AG09319 (cell line): ENCODE measurements at regions not wholly inside any gene's neighbourhood (a gene's known extent, or its start where the extent isn't known, plus 50 kb on each side); places are given as distances from the start of the nearest gene placed in this dataset.

Experiments used
- DNase-seq: peaks from one replicate; pipeline ENCODE4 v3.0.0-alpha.2; 2010; ENCODE audit warnings: low read depth; ENCODE audit errors: extremely low read depth
- TF ChIP-seq, protein P1 (sequence below): IDR thresholded peaks from 2 replicates; pipeline ENCODE4 v1.5.1; 2011; ENCODE audit warnings: low read depth, mild to moderate bottlenecking, inconsistent platforms, low read length, moderate library complexity

DNA sequence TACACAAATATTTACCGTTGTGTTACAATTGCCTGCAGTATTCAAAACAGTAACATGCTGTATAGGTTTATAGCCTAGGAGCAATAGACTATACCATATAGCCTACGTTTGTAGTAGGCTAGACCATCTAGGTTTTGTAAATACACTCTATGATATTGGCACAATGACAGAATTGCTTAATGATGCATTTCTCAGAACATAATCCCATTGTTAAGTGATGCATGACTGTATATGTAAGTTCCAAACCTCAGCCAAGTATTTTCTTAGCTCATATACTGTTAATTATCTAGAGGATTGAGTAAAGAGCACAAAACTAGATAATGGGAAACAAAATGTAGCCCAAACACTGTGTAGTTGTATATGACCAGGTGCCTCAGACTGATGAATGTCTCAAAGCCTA is 220.1 kb downstream of the ANXA1 start:
- TF ChIP-seq, protein P1, sequence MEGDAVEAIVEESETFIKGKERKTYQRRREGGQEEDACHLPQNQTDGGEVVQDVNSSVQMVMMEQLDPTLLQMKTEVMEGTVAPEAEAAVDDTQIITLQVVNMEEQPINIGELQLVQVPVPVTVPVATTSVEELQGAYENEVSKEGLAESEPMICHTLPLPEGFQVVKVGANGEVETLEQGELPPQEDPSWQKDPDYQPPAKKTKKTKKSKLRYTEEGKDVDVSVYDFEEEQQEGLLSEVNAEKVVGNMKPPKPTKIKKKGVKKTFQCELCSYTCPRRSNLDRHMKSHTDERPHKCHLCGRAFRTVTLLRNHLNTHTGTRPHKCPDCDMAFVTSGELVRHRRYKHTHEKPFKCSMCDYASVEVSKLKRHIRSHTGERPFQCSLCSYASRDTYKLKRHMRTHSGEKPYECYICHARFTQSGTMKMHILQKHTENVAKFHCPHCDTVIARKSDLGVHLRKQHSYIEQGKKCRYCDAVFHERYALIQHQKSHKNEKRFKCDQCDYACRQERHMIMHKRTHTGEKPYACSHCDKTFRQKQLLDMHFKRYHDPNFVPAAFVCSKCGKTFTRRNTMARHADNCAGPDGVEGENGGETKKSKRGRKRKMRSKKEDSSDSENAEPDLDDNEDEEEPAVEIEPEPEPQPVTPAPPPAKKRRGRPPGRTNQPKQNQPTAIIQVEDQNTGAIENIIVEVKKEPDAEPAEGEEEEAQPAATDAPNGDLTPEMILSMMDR = no peak
- DNase-seq = no peak

DNA sequence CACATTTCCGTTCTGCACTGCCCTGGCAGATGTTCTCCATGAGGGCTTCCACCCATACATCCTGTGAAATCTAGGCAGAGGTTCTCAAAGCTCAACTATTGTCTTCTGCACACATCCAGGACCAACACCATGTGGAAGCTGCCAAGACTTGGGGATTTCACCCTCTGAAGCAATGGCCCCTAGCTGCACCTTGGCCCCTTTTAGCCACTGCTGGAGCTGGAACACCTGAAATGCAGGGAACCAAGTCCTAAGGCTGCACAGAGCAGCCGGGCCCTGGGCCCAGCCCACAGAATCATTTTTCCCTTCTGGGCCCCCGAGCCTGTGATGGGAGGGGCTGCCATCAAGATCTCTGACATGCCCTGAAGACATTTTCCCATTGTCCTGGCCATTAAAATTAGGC is 228.7 kb downstream of the ANXA1 start:
- no peak for DNase-seq
- TF ChIP-seq, protein P1 = no peak

DNA sequence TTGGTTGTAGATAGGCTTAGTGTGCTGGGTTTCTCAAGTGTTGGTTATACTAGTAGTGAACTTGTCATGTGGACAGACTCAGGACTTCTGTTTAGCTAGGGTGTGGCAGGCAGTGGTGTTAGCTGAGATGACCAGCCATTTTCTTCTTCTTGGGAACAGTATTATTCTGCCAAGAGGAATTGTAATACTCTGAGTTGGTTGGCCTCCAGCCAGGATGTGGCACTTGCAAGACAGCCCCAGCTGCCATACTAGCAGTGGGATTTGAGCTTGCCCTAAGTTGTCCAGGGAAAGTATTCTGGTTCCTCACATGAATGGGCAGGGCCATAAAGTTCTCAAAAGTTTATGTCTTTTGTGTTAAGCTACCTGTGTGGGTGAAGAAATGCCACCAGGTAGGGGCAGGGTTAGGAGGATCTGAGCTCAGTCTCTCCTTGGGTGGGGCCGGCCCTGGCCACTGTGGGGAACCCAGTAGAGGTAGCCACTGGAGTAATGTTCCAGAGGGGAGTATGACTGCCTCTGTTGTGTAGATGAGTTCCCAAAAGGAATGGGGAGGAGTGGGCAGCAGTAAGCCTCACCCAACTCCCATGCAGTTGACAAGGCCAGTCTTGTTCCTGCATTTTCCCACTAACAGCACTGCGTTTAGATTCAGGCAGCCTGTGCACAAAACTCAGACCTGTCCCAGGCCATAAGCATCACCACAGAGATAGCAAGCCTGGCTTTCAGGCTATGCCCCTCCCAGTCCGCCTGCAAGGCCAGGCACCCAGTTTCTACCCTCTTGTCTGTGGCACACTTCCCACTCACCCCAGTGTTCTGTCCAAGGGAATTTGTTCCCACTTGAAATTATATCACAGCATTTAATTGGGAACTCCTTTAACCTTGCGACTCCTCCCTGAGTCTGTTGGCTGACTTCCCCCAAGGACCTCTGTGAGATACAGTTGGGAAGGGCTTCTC is 250.7 kb downstream of the ANXA1 start:
- TF ChIP-seq, protein P1 = no peak
- no peak for DNase-seq

DNA sequence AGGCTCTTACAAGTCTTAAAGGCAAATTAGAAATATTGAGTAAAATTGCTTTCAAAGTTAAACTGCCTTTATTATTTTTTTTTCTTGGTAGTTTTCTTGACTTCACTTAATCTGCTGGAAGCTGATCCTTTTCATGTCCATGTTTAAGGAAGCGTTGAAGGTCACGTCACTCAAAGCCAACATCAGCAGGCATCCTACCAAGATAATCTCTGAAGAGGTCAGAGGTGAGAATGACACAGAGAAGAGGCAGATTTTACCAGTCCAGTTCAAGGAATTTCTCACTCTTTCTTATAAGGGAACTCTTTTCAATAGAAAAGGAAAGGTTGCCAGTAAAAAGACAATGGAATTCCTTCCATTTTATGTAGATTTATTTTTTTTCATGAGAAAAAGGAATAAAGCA is 259.8 kb downstream of the ANXA1 start:
- TF ChIP-seq, protein P1 = no peak
- no peak for DNase-seq

DNA sequence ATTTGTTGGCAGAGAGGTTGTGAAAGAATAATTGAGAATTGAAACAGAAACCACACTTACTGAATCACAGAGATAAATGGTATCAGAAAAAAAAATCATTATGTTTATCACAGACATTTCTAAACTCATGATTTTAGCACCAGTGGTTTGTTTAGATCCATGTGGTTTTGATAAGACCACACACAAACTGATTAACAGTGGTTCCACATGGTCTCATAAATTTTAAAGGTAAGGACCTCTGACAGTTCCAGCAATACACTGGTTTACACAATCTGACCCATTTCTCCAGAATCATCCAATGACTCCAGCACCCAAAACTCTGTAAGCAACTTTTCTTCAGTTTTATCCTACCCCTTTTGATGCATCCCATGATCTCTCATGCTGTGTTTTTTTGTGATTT is 261.2 kb downstream of the ANXA1 start:
- TF ChIP-seq, protein P1 = no peak
- DNase-seq = no peak

DNA sequence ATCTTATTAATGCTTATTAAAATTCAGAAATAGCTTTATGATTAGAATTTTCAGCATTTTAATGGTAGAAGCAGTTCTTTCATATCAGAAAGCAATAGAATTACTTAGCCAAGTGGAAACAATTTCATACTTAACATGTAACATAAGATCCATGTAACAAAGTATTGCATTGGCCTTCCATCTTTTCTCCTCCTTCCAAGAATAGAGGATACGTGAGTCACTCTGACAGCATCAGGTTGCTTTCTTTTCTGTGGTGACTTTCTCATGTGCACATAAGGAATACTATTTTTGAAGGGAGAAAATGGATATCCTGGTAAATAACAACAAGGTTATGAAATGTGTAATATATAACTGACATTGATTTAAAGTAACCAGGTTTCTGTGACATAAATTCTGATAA is 272.2 kb downstream of the ANXA1 start:
- TF ChIP-seq, protein P1 = no peak
- no peak for DNase-seq

DNA sequence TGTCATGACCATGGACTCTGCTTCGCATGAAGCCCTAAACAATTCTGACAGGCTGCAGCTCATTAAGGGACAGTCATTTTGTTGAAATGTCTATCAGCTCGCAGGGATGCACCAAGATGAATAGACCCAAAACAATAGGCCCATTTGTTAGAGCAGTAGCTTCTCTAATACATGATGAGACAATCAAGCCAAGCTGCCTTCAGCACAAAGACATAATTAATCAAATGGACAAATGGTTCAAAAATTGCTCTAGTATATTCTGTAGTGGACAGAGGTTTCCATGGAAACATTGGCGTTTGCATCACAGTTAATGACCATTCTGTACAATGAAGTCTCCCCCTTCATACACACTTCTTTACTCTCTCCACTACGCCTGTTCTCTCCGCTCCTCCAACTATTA is 274.6 kb downstream of the ANXA1 start:
- TF ChIP-seq, protein P1 = no peak
- no peak for DNase-seq
